GM23338 (cell line): ENCODE measurements at regions not wholly inside any gene's neighbourhood (a gene's known extent, or its start where the extent isn't known, plus 50 kb on each side); places are given as distances from the start of the nearest gene placed in this dataset.
A peak's percentile ranks its signal among the peaks of the same experiment; 100 is the strongest.

ENCODE experiments used
- ATAC-seq: fragments of 200-7000 bp; cut with Tn5 transposase; 3 replicates; pipeline ENCODE4 v1.9.1; 2020
- DNase-seq: peaks from one replicate; pipeline ENCODE4 v3.0.0-alpha.2; 2015; ENCODE audit warnings: low spot score
- H2AFZ ChIP-seq: fragments of 200-600 bp; sonication (generic); 2 replicates; pipeline ENCODE4 v1.8.0; 2016; ENCODE audit warnings: antibody characterized with exemption, mild to moderate bottlenecking, moderate library complexity
- H3F3A ChIP-seq: fragments of 200-600 bp; sonication (generic); replicated peaks from 2 replicates; pipeline ENCODE4 v1.8.0; 2017; ENCODE audit warnings: antibody characterized with exemption, mixed run types, low read depth
- H3K27ac ChIP-seq: fragments of 200-600 bp; sonication (generic); 2 replicates; pipeline ENCODE4 v1.6.1; 2016; ENCODE audit warnings: low read depth
- H3K27me3 ChIP-seq: fragments of 200-600 bp; sonication (generic); 2 replicates; pipeline ENCODE4 v1.8.0; 2016; ENCODE audit warnings: mild to moderate bottlenecking, mixed run types, moderate library complexity; ENCODE audit not compliant: insufficient read depth
- H3K36me3 ChIP-seq: fragments of 200-600 bp; sonication (generic); 2 replicates; pipeline ENCODE4 v1.8.0; 2016; ENCODE audit warnings: mild to moderate bottlenecking; ENCODE audit not compliant: insufficient read depth
- H3K4me1 ChIP-seq: fragments of 200-600 bp; sonication (generic); 2 replicates; pipeline ENCODE4 v1.8.0; 2016; ENCODE audit warnings: mild to moderate bottlenecking, moderate library complexity; ENCODE audit not compliant: insufficient read depth
- H3K4me2 ChIP-seq: fragments of 200-600 bp; sonication (generic); 2 replicates; pipeline ENCODE4 v1.7.1; 2017; ENCODE audit warnings: mixed run types
- H3K4me3 ChIP-seq: fragments of 200-600 bp; sonication (generic); 2 replicates; pipeline ENCODE4 v1.6.1; 2016; ENCODE audit warnings: mixed run types
- H3K79me2 ChIP-seq: fragments of 200-600 bp; sonication (generic); replicated peaks from 2 replicates; pipeline ENCODE4 v1.8.0; 2017; ENCODE audit warnings: mild to moderate bottlenecking; ENCODE audit not compliant: insufficient read depth
- H3K9me2 ChIP-seq: fragments of 200-600 bp; sonication (generic); 2 replicates; pipeline ENCODE4 v1.8.0; 2017; ENCODE audit not compliant: insufficient read depth
- H4K20me1 ChIP-seq: fragments of 200-600 bp; sonication (generic); replicated peaks from 2 replicates; pipeline ENCODE4 v1.8.0; 2017; ENCODE audit warnings: mild to moderate bottlenecking; ENCODE audit not compliant: insufficient read depth
- H3K27ac Mint-ChIP-seq: 2 replicates; pipeline ENCODE4 v1.8.0; 2020; ENCODE audit warnings: inconsistent platforms, mild to moderate bottlenecking, moderate library complexity, mixed read lengths
- H3K27me3 Mint-ChIP-seq: 3 replicates; pipeline ENCODE4 v1.8.0; 2022; ENCODE audit warnings: low read depth, mild to moderate bottlenecking, moderate library complexity, mixed read lengths, inconsistent platforms; ENCODE audit not compliant: insufficient read depth, poor library complexity
- H3K36me3 Mint-ChIP-seq: 3 replicates; pipeline ENCODE4 v1.8.0; 2021; ENCODE audit warnings: low read depth, mild to moderate bottlenecking, inconsistent platforms, moderate library complexity, mixed read lengths
- H3K4me1 Mint-ChIP-seq: 3 replicates; pipeline ENCODE4 v1.8.0; 2020; ENCODE audit warnings: mild to moderate bottlenecking, inconsistent platforms, mixed read lengths
- H3K4me3 Mint-ChIP-seq: 3 replicates; pipeline ENCODE4 v1.8.0; 2021; ENCODE audit warnings: moderate library complexity, mild to moderate bottlenecking, inconsistent platforms, mixed read lengths
- H3K9me3 Mint-ChIP-seq: 3 replicates; pipeline ENCODE4 v1.8.0; 2020; ENCODE audit warnings: moderate library complexity, mild to moderate bottlenecking, inconsistent platforms, mixed read lengths
- CREB1 ChIP-seq: fragments of 250-450 bp; sonication (Bioruptor Pico); IDR thresholded peaks from 2 replicates; pipeline ENCODE4 v1.5.0; 2020; ENCODE audit warnings: low read depth, mild to moderate bottlenecking, moderate library complexity
- CTCF ChIP-seq, 2 experiments: fragments of 200-600 bp in 1 of 2; sonication (generic) in 1 of 2; conservative IDR thresholded peaks; 2 replicates each; pipeline versions ENCODE4 v1.5.1 to v1.6.1; 2016 to 2017; ENCODE audit warnings: antibody characterized with exemption in 2 of 2, low read depth in 2 of 2, mild to moderate bottlenecking in 2 of 2, moderate library complexity in 1 of 2
- EZH2 ChIP-seq: fragments of 200-600 bp; sonication (generic); IDR thresholded peaks from one replicate; pipeline ENCODE4 v1.8.0; 2017; ENCODE audit warnings: antibody characterized with exemption, mild to moderate bottlenecking, low read depth; ENCODE audit not compliant: unreplicated experiment
- EZH2phosphoT487 ChIP-seq: fragments of 200-600 bp; sonication (generic); IDR thresholded peaks from one replicate; pipeline ENCODE4 v1.8.1; 2018; ENCODE audit warnings: antibody characterized with exemption; ENCODE audit not compliant: unreplicated experiment
- JUNB ChIP-seq: IDR thresholded peaks from one replicate; pipeline ENCODE4 v1.6.1; 2016; ENCODE audit warnings: antibody characterized with exemption; ENCODE audit not compliant: unreplicated experiment
- NANOG ChIP-seq: IDR thresholded peaks from 2 replicates; pipeline ENCODE4 v1.6.1; 2016; ENCODE audit warnings: antibody characterized with exemption, borderline replicate concordance
- REST ChIP-seq: IDR thresholded peaks from one replicate; pipeline ENCODE4 v1.6.1; 2018; ENCODE audit warnings: antibody characterized with exemption; ENCODE audit not compliant: unreplicated experiment
- STAT1 ChIP-seq: IDR thresholded peaks from one replicate; pipeline ENCODE4 v1.6.1; 2016; ENCODE audit warnings: antibody characterized with exemption; ENCODE audit not compliant: unreplicated experiment
- ZNF114 ChIP-seq: fragments of 250-450 bp; sonication (Bioruptor Pico); IDR thresholded peaks from 2 replicates; pipeline ENCODE4 v1.5.0; 2020; ENCODE audit warnings: mild to moderate bottlenecking, moderate library complexity
- ZNF331 ChIP-seq: fragments of 250-450 bp; sonication (Bioruptor Pico); IDR thresholded peaks from 2 replicates; pipeline ENCODE4 v1.5.0; 2020; ENCODE audit warnings: low read depth, mild to moderate bottlenecking, moderate library complexity
- ZNF462 ChIP-seq: fragments of 250-450 bp; sonication (Bioruptor Pico); IDR thresholded peaks from 2 replicates; pipeline ENCODE4 v1.5.0; 2020; ENCODE audit warnings: mild to moderate bottlenecking, moderate library complexity
- TF ChIP-seq, protein P1 (sequence below): IDR thresholded peaks from 2 replicates; pipeline ENCODE4 v1.6.1; 2016; ENCODE audit warnings: antibody characterized with exemption

GRCh38 chr17:73833775-73834488 is 189.7 kb upstream of the SDK2 start:
- Histone ChIP-seq H3K36me3 (no peaks in the 10 kb centered on the region), H3K4me1 (peaks cover 3% of the 10 kb centered on the region; the same call in 1 of the 2 replicates), H3K4me3 (no peak overlapping the region), H4K20me1 (no peaks in the 10 kb centered on the region), H3K79me2 (no peaks in the 10 kb centered on the region), H2AFZ (peak overlapping the region; percentile 76), H3F3A (no peaks in the 10 kb centered on the region), H3K9me2 (0 out of 2 replicates have a peak, but pooled peaks cover 3% of the 10 kb centered on the region), H3K4me2 (no peak overlapping the region), H3K27me3 (no peaks in the 10 kb centered on the region), H3K27ac (no peak overlapping the region)
- Mint-ChIP-seq H3K36me3 (no peaks in the 10 kb centered on the region; the same call in 2 of the 3 replicates), H3K4me1 (peaks cover 11% of the 10 kb centered on the region), H3K27ac (no peak overlapping the region), H3K27me3 (peaks cover 9% of the 10 kb centered on the region), H3K4me3 (no peak overlapping the region), H3K9me3 (peaks cover 9% of the 10 kb centered on the region; the same call in 2 of the 3 replicates)
- ATAC-seq (no peak), DNase-seq (no peak)
- TF ChIP-seq JUNB (no peak), ZNF331 (CRISPR knock-in tag) (no peak), EZH2 (no peak), NANOG (no peak), REST (no peak), ZNF462 (CRISPR knock-in tag) (no peak), STAT1 (no peak), CTCF (conservative IDR thresholded peaks at IDR 0.05; ENCODE audit: low read depth in 2 of 2) (no peak), ZNF114 (no peak), CREB1 (CRISPR knock-in tag) (no peak), EZH2phosphoT487 (no peak)
- TF ChIP-seq, protein P1, sequence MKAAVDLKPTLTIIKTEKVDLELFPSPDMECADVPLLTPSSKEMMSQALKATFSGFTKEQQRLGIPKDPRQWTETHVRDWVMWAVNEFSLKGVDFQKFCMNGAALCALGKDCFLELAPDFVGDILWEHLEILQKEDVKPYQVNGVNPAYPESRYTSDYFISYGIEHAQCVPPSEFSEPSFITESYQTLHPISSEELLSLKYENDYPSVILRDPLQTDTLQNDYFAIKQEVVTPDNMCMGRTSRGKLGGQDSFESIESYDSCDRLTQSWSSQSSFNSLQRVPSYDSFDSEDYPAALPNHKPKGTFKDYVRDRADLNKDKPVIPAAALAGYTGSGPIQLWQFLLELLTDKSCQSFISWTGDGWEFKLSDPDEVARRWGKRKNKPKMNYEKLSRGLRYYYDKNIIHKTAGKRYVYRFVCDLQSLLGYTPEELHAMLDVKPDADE, result no peak
